HG02938 (cell line): ENCODE measurements at regions not wholly inside any gene's neighbourhood (a gene's known extent, or its start where the extent isn't known, plus 50 kb on each side); places are given as distances from the start of the nearest gene placed in this dataset.
"Not testable (repeated sequence)": the region's sequence is repeated elsewhere in the genome, so short reads cannot be mapped to it uniquely, and the experiment has no call there.

ENCODE experiments used
- ATAC-seq: cut with Tn5 transposase; IDR thresholded peaks from one replicate; pipeline ENCODE4 v1.9.1; 2021; ENCODE audit warnings: mild to moderate bottlenecking, moderate library complexity; ENCODE audit not compliant: unreplicated experiment

- ATAC-seq: no peak
These were observed 186.5 kb upstream of the TMEM72 start for GRCh38 chr10:44724415-44725174.

- ATAC-seq: peak; percentile 82
These were observed 185.7 kb upstream of the TMEM72 start for GRCh38 chr10:44725404-44725803.

- ATAC-seq: no peak
These were observed 179.9 kb upstream of the TMEM72 start for GRCh38 chr10:44731283-44731682.

DNA sequence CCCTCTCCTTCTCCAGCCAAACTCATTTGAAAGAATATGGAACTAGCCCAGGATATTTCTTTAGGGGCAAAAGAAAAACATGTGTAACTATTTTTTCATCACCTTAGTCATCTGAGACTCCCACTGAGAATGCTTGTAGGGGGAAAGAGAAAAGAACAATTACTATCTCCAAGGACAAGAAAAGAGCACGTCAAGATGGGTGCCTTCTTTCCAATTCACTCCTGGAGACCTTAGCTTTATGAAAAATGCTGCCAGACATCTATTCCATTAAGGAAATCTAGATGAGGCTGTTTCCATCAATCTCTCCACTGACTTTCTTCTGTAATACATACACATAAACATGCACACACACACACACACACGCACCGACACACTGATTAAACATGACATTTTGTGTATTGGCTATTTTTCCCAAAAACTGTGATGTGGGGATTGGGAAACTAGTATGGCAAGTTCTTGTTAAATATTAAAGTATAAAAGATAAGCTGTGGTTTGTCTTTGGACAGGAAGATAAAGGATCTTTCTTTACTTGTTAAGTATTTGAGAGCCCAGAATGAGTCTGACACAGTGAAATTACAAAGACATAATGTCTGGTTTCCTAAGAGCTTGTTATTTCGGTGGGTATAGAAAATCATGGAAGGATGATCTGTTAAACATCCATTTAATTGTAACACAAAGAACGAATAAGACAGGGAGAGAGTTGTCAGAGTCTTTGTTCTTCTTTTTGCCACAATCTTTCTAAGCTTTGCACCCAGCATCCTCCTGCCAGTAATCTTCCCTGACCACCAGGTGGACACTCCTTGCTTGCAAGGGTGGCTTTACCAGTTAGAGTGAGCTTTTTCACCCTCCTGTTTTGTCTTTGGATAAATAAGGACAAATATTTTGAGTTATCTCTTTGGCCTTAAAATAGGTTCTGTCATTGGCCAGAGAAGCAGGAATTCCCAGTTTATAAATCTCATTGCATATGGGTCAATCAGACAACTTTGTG is 177.3 kb upstream of the TMEM72 start:
- ATAC-seq: no peak

DNA sequence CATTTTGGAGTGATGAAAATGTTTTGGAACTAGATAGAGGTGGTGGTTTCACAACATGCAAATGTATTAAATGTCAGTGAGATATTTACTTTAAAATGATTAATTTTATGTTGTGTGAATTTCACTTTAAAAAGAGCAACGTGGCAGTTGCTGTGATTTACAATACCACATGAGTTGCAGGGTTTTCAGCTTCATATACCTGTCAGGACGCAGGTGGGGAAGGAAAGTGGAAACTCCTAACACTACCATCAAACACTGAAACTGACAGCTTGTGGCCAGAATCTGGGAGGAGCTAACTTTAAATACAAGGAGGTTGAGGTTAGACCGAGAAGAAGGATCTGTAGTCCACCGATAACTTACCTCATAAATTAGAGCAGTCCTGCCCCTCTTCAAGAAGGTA is 168.9 kb upstream of the TMEM72 start:
- no peak for ATAC-seq

DNA sequence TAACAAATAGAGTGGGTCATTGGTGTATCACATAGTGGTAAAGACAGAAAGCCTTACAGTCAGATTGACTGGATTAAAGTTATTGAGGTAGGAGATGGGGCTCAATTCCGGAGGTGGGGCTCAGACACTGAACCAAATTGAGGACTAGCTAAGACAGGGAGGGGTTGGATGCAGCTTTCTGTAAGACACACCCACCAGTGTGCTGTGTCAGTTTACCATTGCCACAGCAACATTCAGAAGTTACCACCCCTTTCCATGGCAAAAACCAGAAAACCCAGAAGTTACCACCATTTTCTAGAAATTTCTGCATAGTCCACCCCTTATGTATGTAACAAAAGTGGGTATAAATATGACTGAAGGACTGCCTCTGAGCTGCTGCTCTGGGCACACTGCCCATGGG is 167.6 kb upstream of the TMEM72 start:
- no peak for ATAC-seq

- no peak for ATAC-seq
These were observed 165.2 kb upstream of the TMEM72 start for GRCh38 chr10:44745920-44746319.

GRCh38 chr10:44747593-44748172 is 163.5 kb upstream of the TMEM72 start:
- no peak for ATAC-seq

GRCh38 chr10:44749151-44749550 is 162.0 kb upstream of the TMEM72 start:
- ATAC-seq: no peak

- no peak for ATAC-seq
These were observed 158.4 kb upstream of the TMEM72 start for GRCh38 chr10:44752451-44753441.

GRCh38 chr10:44754355-44754754 is 156.8 kb upstream of the TMEM72 start:
- ATAC-seq: not testable (repeated sequence)

GRCh38 chr10:44755481-44755880 is 155.7 kb upstream of the TMEM72 start:
- ATAC-seq: no peak

GRCh38 chr10:44756216-44756615 is 154.9 kb upstream of the TMEM72 start:
- ATAC-seq: no peak

GRCh38 chr10:44757551-44758205 is 153.5 kb upstream of the TMEM72 start:
- no peak for ATAC-seq

DNA sequence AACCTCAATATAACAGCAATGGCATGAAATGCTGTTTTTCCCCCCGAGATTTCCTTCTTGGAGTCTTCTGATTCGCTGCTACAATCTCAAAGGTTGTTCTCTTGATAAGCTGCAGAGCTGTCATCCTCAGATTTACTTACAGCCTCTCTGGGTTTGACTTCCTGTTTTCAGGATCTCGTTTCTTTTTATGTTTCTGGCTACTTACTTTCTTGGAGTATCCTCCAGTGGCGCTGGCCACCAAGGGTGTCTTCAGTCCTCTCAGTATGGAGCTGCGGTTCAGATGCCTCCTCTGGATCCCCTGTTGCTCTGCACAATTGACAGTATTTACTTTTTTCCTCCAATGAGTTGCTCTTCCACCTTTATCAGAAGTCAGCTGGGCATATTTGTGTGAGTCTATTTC is 152.0 kb upstream of the TMEM72 start:
- ATAC-seq: no peak

DNA sequence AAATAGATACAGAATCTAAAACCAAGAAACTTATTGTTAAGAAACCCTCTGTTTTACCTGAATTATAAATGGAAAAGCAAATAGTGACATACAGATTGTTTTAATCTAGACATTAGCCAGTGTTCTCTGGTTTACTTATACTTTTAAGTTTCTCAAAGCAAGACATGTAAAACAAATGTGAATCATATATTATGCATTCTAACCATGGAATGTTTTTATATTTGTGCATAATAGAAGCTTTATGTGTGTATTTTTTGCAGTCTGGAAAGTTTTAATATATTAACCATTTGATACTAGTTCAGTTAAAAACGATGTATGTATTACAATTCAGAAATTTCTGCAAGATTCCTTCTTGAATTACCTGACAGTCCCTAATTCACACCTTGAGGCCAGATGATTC is 150.6 kb upstream of the TMEM72 start:
- ATAC-seq: no peak

DNA sequence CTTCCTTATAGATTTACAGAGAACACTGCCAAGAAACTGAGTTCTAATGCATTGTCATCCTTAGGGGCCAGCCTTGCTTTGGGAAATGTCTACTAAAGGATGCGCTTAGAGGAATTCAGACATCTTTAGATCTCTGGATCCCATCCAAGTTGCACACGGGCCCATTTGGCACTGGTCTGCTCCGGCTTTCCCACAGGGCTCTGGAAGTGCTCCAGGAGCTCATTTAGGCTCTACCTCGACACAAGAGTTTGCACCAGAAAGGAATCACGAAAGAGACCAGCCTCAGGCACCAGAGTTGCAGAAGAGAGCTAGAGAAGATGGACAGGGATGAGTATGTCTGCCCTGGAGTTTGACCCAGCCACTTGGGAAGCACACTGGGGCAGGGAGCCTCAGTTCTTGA is 150.1 kb upstream of the TMEM72 start:
- no peak for ATAC-seq

DNA sequence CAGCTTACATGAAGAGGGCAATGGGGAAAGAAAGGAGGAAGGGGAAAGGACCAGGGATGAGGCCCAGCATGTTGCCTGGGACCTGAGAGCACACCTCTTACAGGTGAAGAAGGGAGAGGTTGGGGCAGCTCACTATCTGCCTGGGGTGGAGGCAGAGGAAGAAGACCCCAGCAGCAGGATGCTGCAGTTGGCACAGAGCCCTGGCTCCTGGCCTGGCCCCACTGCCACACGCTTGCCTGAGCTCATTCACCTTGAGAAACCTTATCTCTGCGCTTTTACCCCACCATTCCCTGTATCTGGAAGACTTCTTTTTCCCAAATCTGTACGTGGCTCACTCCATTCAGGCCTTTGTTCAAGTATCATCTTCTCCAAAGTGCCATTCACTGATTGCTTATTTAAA is 147.8 kb upstream of the TMEM72 start:
- ATAC-seq: no peak

- ATAC-seq: no peak
These were observed 145.8 kb upstream of the TMEM72 start for GRCh38 chr10:44765299-44765698.

DNA sequence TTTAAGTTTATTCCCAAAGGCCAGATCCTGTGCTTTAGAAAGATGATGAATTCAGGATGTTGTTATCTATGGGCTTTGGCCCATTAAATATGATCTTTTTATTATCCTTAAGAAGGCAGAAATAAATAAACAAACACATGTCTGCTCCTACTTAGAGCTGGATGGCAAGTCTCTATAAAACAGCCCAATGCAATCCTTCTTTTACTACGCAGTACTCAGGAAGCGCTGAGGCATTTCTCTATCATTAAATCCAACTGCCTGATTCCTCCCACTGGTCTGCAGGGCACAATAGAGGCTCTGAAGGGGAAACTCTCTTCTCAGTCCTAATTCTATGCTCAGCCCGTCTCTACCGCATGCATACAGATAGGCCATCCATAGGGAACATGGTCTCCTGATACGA is 144.5 kb upstream of the TMEM72 start:
- no peak for ATAC-seq
